HFF-Myc (cell line): ENCODE measurements at regions not wholly inside any gene's neighbourhood (a gene's known extent, or its start where the extent isn't known, plus 50 kb on each side); places are given as distances from the start of the nearest gene placed in this dataset.
"Not testable (repeated sequence)": the region's sequence is repeated elsewhere in the genome, so short reads cannot be mapped to it uniquely, and the experiment has no call there.

ENCODE experiments used
- DNase-seq: peaks from one replicate; pipeline ENCODE4 v3.0.0-alpha.2; 2011; ENCODE audit warnings: low read depth; ENCODE audit errors: extremely low read depth
- H3K4me3 ChIP-seq: replicated peaks from 2 replicates; pipeline ENCODE4 v1.5.1; 2011; ENCODE audit warnings: low read depth, mild to moderate bottlenecking, control low read depth, low read length
- TF ChIP-seq, protein P1 (sequence below): IDR thresholded peaks from 2 replicates; pipeline ENCODE4 v1.5.1; 2012; ENCODE audit warnings: mild to moderate bottlenecking, low read depth, low read length, control low read depth; ENCODE audit errors: missing control alignments

DNA sequence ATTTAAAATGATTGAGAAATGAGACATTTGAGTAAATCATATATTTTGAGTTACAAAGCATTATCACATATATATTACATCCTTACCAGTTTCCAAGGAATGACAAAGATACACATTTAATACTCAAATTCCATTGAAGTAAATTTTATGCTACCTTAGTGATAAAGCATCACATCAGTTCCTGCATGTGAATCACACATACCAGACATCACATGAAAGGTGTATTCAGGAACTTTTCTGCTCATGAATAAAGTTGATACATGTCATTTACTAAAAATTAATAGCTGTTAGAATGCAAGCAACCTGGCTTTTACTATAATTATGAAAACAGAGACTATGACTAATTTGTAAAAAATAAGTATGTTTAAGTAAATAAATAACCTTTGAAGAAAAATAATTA, 548.8 kb upstream of the SLC39A10 start:
- TF ChIP-seq, protein P1, sequence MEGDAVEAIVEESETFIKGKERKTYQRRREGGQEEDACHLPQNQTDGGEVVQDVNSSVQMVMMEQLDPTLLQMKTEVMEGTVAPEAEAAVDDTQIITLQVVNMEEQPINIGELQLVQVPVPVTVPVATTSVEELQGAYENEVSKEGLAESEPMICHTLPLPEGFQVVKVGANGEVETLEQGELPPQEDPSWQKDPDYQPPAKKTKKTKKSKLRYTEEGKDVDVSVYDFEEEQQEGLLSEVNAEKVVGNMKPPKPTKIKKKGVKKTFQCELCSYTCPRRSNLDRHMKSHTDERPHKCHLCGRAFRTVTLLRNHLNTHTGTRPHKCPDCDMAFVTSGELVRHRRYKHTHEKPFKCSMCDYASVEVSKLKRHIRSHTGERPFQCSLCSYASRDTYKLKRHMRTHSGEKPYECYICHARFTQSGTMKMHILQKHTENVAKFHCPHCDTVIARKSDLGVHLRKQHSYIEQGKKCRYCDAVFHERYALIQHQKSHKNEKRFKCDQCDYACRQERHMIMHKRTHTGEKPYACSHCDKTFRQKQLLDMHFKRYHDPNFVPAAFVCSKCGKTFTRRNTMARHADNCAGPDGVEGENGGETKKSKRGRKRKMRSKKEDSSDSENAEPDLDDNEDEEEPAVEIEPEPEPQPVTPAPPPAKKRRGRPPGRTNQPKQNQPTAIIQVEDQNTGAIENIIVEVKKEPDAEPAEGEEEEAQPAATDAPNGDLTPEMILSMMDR = no peak
- DNase-seq = no peak

DNA sequence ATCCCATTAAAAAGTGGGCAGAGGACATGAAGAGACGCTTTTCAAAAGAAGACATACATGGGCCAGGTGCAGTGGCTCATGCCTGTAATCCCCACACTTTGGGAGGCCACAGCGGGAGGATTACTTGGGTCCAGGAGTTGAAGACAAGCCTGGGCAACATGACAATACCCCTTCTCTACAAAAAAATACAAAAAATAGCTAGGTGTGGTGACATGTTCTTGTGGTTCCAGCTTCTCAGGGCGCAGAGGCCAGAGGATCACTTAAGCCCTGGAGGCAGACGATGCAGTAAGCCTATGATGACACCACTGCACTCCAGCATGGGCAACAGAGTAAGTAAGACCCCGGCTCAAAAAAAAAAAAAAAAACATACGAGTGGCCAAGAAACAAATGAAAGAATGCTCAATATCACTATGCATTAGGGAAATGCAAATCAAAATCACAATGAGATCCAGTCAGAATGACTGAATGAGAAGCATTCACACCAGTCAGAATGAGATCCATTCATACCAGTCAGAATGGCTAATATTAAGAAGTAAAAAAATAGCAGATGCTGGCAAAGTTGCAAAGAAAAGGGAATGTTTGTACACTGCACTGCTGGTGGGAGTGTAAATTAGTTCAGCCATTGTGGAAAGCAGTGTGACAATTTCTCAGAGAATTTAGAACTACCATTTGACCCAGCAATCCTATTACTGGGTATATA, 550.2 kb upstream of the SLC39A10 start:
- no peak overlapping the region for H3K4me3 ChIP-seq
- TF ChIP-seq, protein P1 = no peak
- no peak for DNase-seq

More for the DNA sequence above, 548.8 kb upstream of the SLC39A10 start:
- no peak overlapping the region for H3K4me3 ChIP-seq

DNA sequence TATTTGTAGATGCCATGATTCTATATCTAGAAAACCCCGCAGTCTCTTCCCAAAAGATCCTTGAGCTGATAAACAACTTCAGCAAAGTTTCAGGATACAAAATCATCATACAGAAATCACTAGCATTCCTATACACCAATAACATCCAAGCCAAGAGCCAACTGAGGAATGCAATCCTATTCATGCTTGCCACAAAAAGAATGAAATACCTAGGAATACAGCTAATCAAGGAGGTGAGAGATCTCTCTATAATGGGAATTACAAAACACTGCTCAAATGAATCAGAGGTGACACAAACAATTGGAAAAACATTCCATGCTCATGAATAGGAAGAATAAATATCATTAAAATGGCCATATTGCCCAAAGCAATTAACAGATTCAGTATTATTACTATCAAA, 551.4 kb upstream of the SLC39A10 start:
- H3K4me3 ChIP-seq = no peak overlapping the region
- DNase-seq = no peak
- TF ChIP-seq, protein P1 = no peak

DNA sequence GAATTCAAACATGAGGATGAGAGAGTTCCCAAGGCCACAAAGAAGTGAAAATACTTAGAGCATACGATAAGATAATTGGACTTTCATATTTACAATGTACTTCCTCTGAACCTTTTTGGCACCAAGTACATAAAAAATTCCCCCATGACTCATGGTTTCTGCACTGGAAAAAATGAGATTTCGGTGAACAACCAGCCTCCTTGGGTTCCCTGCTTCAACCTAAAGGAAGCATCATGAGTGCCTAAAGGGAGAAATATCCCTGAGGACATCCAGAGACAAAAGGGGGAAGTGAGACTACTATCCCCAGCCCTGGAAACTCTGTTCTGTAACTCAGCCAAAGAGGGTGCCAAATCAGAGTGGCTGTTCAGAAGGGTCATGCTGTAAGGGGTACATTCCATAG, 562.7 kb upstream of the SLC39A10 start:
- TF ChIP-seq, protein P1 = no peak
- no peak overlapping the region for H3K4me3 ChIP-seq
- DNase-seq = no peak

DNA sequence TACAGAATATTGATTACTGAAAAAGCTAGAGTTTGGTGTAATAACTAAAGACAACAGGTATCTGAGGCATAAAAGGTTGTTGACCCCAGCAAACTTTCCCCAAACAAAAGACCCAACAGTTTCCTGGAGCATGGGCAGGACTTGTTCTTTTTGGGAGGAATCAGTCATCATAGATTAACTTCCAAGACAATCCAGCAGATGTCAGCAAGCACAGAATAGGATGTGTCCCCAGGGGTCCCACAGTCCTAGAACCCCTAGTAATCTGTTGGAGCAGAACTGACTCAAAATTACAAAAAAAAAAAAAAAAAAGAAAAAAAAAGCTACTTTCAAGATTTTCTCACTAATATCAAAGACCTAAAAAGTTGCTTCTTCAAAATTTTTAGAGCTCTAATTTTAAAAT, 564.7 kb upstream of the SLC39A10 start:
- TF ChIP-seq, protein P1 = no peak
- no peak overlapping the region for H3K4me3 ChIP-seq
- DNase-seq = no peak

DNA sequence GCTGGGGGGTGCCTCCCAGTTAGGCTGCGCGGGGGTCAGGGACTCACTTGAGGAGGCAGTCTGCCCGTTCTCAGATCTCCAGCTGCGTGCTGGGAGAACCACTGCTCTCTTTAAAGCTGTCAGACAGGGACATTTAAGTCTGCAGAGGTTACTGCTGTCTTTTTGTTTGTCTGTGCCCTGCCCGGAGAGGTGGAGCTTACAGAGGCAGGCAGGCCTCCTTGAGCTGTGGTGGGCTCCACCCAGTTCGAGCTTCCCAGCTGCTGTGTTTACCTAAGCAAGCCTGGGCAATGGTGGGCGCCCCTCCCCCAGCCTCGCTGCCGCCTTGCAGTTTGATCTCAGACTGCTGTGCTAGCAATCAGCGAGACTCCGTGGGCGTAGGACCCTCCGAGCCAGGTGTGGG, 584.2 kb upstream of the SLC39A10 start:
- not testable (repeated sequence) for DNase-seq, H3K4me3 ChIP-seq

DNA sequence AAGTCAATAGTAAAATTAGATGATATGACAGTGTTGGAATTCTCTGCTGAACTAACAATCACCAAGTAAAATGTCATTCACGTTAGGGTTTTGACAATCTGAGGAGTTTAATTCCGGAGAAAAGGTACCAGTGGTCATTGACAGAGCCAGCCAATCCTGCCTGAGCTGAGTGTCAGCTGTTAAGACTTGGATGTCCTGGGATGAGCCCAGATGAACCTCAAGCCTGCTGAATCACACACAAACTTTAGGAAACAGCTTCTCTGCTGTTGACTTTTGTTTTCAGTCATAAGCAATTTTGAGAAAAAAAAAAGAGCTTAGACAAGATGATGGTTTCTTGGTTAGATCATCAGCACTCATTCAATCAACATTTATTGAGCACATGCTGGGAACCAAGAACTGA, 600.0 kb upstream of the SLC39A10 start:
- no peak overlapping the region for H3K4me3 ChIP-seq
- no peak for DNase-seq
- TF ChIP-seq, protein P1 = no peak
